Peyer's patch (tissue), 4 donors: ENCODE measurements at regions not wholly inside any gene's neighbourhood (a gene's known extent, or its start where the extent isn't known, plus 50 kb on each side); places are given as distances from the start of the nearest gene placed in this dataset.

ENCODE experiments used
- POLR2A ChIP-seq, 2 donors: fragments of 450-650 bp; IDR thresholded peaks; one replicate each; pipeline ENCODE4 v1.5.1; 2017; ENCODE audit warnings: antibody characterized with exemption in 2 of 2, mild to moderate bottlenecking in 2 of 2, moderate library complexity in 2 of 2
- TF ChIP-seq, protein P1 (sequence below), 6 experiments: fragments of 450-650 bp in 4 of 6; fragments of 200-600 bp in 2 of 6; sonication (generic) in 1 of 6; IDR thresholded peaks; one replicate each; pipeline ENCODE4 v1.5.1; 2017 to 2019; ENCODE audit warnings: antibody characterized with exemption in 6 of 6, mild to moderate bottlenecking in 3 of 6, moderate library complexity in 1 of 6

DNA sequence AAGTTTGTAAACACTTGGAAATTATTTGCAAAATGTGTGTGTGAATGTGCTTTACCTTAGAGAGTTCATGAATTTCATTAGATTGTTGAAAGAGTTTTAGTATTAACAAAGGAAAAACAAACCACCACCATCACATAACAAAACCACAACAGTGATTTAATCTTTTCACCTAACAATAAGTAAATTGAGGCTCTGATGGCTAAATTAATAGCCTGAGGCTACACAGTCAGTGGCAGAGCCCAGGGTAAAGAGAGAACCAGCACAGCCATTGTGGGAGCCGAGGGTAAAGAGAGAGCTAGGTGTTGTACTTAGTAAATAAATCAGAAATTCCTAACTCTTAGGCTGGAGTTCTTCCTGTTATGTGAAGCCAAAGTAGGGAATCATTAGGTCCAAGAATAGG lies 51.2 kb upstream of the CAPRIN2 start:
- TF ChIP-seq, protein P1, sequence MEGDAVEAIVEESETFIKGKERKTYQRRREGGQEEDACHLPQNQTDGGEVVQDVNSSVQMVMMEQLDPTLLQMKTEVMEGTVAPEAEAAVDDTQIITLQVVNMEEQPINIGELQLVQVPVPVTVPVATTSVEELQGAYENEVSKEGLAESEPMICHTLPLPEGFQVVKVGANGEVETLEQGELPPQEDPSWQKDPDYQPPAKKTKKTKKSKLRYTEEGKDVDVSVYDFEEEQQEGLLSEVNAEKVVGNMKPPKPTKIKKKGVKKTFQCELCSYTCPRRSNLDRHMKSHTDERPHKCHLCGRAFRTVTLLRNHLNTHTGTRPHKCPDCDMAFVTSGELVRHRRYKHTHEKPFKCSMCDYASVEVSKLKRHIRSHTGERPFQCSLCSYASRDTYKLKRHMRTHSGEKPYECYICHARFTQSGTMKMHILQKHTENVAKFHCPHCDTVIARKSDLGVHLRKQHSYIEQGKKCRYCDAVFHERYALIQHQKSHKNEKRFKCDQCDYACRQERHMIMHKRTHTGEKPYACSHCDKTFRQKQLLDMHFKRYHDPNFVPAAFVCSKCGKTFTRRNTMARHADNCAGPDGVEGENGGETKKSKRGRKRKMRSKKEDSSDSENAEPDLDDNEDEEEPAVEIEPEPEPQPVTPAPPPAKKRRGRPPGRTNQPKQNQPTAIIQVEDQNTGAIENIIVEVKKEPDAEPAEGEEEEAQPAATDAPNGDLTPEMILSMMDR (IDR thresholded peaks at IDR 0.05) = no peak
- no peak for TF ChIP-seq POLR2A (IDR thresholded peaks at IDR 0.05)
